ENCODE measurements at regions not wholly inside any gene's neighbourhood (a gene's known extent, or its start where the extent isn't known, plus 50 kb on each side); places are given as distances from the start of the nearest gene placed in this dataset.

DNA sequence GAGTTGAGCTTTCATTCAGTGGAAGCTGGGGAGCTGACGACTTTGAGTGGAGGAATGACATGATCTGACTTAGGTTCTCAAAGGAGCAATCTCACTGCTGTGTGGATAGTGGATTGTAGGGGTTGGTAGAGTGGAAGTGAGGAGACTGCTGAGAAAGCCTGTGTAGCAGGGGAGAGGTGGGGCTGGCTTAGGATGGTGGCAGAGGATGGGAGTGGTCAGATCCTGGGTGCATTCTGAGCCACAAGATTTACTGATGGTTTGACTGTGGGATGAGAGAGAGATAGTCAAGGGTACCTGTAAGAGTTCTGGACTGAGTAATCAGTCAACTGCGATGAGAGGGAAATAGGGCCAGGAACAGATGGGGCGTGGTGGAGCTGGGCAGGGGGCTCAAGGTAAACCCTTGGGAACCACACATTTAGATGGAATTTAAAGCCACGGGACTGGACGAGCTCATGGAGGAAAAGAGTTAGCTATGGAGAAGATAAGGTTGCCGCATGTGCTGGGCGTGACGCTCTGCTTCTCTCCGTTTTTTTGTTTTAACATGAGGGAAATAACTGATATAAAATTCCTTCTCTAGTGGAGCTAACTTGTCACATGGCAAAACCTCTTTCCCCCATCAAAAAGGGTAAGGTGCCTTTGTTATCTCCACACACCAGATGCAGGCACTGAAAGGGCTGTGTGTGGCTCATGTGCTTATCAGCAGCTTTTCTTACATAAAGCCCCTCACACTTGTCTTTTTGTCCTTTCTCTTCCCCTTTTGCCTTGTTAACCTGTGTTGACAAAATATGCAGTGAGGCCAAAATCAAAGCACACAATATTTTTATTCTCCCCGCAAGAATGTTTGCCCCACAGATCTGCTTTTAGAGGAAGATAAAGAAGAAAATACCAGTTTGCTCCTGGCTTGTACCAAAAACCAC lies 379.8 kb downstream of the TSN start:
- DNase-seq, result no peak

- DNase-seq, result no peak
These were observed 380.6 kb downstream of the TSN start for GRCh38 chr2:122136056-122136455.

- DNase-seq, result no peak
These were observed 383.1 kb downstream of the TSN start for GRCh38 chr2:122138561-122138960.

DNA sequence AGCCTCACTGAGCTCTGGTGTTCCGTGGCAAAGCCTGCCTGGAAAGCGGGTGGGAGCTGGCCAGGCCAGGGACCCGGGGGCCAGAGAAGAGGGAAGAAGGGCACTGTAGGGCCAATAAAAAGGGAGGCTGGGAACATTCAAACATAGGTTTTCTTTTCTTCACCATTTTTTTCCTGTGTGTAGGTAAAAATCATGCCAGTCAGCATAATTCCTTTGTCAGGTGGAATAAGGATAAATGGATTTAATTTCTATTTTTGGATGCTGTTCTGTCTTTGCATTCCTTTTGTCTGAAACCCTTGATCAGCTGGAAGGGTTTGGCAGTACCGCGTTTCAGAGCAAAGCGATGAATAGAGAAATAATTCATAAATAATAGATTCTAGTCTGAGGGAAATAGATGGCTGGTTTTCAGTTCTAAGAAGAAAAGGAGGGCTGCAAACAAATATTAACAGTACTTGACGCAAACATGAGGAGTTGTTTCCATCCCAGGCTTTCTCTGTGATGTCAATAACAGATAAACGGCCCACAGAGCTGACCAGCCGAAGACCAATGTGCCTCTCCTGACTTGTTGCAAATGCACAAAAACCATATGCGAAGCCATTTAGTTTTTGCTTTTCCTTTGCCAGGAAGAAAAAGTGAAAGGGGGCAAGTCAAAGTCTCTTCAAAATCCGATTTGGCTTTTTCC lies 384.4 kb downstream of the TSN start:
- no peak for DNase-seq

DNA sequence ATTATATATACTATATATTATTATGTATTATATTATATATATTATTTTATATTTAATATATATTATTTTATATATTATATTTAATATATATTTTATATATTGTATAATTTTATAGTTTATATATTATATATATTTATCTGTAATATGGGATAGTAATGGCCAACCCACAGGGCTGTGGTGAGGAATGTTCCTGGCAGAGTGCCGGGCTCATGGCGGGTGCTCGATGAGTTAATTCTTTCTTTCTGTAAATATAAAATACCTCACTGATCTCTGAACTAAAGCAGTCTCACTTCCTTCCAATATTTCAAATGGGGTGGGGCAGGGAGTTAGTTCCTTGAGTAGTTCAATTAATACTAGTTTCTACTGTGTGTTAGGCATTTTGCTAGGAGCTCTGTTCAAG lies 389.4 kb downstream of the TSN start:
- no peak for DNase-seq

DNA sequence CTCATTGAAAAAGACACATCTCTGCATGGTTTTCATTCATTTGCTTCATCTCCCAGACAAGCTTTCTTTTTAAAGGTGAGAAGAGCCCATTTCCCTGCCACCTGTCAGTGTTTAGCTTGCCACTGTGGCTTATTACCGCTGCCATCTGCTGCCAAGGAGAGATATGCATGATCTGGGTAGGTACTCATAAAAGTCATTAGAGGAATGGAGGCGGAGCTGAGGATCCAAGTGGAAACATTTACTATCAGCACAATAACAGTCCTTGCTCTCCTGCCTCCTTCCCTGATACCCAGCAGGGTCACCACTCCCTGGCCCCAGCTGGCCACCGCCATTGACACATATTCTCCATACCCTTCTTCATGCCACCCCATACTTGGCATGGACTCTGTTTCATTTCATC lies 390.4 kb downstream of the TSN start:
- DNase-seq, result no peak

DNA sequence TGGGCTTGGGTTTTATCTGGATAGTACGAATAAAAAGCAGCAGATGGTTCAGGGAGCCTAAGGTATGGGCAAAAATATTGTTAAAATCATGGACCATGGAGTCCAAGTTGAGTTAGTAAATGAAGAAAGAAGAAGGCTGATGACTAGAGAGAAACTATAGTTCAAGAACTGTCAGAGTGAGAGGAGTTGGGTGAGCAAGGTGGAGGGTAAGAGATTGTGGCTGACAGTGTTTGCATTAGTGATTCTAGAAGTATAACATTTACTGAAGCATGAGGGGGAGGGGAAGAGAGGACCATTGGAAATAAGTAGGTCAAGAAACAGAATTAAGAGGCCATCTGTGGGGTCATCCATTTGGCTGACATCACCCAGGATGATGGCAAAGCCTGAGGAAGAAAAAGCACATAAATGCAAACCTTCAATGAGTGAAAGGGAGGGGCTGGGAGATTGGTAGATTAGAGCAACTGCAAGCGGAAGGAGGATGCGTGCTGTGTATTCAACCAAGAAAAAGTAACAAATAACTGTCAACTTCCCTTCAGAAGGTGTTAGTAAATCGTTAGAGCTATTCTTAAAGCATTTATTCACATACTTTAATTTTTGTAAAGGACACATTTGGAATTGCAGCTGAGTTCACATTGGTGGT lies 392.8 kb downstream of the TSN start:
- no peak for DNase-seq

GRCh38 chr2:122150524-122151280 lies 395.3 kb downstream of the TSN start:
- DNase-seq, result peak; percentile 13

DNA sequence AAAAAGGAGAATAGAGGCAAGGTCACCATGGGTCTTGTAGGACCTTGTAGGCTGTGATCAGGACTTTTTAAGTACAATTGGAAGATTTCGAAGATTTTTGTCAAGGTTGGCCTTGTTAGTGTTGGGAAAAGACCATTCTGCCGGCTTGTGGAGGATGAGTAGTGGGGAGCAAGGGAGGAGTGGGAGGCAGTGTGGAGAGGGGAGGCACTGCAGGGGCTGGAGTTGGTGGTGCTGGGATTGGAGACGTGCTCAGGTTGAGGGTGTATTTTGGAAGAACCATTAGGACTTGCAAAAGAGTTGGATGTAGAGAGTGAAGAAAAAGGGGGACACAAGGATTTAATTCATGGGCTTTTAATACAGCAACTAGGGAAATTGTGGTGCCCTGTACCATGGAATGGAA lies 397.1 kb downstream of the TSN start:
- peak; percentile 11 for DNase-seq

DNA sequence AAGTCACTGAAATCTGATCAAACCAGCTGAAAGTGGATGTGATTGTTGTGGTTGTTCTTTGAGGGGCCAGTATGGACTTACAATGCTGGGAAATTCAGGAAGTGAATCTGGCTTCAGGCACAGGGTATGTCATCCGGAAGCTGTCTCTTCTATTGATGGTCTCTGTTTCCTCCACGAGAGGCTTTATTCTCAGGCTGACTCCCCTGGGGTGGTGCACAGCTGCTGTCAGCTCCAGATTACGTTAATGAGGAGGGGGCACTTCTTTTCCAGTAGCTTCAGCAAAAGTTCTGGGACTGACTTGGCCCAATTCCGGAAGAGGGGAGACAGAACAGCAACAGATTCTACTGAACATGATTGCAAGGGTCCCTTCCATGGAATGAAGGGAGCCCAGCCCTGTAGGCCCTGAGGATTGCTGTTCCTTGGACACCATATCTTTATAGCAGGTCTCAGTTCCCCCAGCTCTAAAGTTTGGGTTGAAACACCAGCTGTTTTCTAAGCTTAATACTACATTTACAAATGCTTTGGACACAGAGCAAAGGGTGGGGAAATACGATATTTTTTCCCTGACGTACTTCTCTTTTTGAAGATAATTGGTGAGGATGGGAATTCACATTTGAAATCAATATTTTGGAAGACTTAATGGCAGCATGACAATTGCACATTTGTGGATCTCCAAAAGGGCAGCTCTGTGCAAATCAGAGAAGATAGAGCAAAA lies 400.9 kb downstream of the TSN start:
- no peak for DNase-seq

DNA sequence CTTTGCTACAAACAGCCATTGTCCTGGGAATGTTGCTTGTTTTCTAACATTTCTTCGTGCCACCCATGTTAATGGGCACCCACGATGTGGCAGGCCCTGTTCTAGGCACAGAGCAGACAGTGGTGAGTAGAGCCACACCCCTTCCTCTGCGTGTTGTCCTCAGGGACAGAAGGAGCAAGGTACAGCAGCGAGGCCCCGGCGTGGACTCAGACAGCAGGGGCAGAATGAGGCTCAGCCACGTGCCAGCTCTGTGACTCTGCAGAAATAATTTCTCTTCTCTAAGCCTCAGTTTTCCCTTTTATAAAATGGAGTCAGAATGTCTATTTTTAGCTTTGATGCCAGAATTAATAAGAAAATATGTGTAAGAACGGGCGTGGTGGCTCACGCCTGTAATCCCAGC lies 401.7 kb downstream of the TSN start:
- no peak for DNase-seq

- DNase-seq, result no peak
These were observed 408.2 kb downstream of the TSN start for GRCh38 chr2:122163617-122164016.

DNA sequence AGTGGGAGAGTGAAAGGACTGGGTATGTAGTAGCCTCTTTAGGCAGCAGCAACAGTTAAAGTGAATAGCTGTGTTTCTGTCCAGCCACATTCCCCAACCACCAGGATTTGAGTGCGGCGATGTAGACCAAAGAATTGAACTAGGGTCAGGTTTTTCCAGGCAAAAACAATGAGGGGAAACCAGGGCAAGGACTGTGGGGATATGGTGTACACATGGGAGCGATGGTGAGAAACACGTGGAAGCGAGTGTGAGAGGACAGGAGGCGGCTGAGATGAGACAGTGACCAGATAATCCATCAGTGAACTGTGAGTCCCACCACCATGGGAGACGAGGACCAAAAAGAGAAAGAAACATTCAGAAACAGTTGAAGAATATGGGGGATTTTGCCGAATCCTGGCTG lies 409.5 kb downstream of the TSN start:
- no peak for DNase-seq

- no peak for DNase-seq
These were observed 411.4 kb downstream of the TSN start for GRCh38 chr2:122166820-122167219.

DNA sequence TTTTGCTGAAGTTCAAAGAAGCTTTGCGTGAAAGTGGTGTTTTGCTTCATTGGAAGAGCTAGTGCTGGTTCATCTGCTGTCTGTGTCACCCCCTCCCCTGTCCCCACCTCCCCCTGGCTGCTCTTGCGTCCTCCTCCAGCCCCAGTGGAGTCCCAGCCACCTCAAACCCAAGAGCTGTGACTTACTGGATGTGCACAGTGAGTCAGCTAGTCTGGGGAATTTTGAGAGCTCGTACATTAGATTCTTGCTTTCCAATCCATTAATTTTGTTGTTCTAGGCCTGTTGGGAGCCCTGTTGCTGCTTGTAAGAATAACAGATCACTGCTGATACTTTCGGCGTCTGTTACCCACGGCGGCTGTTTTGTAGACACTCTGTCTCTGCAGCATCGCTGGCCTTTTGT lies 412.1 kb downstream of the TSN start:
- no peak for DNase-seq

DNA sequence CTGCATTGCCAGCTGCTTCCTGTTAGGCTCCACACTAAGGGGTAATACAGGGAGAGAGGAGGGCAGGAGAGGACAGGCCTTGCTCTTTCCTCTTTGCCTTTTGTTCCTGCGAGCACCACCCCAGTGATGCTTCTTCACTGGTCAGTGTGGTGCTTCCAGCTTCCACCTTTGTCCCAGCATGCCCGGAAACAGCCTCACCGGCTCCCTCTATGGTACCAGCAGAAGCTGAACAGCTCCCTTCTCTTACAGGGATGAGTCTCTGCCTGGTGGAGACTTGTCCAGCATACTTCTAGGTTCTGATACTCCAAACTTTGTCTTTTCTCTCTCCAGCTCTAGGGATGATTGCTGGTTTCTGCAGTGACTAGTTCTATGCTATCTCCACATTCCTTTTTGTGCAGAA lies 413.3 kb downstream of the TSN start:
- peak; percentile 65 for DNase-seq

- no peak for DNase-seq
These were observed 417.4 kb downstream of the TSN start for GRCh38 chr2:122172812-122173211.

DNA sequence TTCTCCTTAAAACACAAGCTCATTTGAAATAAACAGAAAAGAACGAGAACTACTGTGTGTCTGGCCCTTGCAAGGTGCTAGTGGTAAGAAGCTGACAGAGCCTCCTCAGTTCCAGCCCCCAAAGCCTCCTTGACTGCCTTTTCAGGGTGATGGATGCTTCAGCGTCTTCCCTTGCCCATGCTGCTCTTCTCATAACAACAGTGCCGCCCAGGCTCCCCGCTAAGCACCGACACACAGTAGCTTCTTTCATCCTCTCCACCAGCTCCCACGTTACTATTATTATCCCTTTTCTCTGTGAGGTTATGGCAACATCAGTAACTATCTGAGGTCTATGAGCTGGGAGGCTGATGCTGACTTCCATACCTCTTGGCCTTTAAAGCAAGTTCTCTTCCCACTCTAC lies 418.6 kb downstream of the TSN start:
- DNase-seq, result no peak

DNA sequence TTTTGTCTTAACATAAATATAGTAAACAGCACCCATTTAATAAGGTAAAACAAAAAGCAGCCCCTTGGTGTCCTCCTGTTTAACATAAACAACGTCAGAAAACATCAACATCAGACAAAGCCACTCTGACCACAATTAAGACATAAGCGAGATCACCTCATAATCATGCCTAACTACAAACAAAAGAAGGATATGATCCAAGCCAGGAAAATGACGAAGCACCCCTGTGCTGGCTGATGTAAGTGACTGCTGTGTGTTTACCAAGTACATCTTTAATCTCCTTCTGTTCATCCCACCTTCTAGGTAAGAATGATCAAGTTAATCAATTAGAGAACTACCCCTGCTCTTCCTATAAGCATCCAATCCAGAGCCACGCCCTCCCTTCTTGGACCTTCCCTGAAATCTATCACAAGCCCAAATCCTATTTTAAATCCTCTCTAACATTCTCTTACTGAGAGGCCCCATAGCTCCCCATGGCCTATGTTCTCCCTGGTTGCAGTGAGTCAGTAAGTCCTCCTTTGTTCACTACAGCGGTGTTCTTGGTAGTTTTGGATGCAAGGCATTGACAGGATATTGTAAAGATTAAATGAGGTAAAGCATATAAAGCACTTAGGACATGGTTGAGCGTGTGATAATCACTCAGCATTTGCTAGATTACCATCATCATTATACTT lies 424.2 kb downstream of the TSN start:
- DNase-seq, result no peak

GRCh38 chr2:122180972-122181371 lies 425.5 kb downstream of the TSN start:
- DNase-seq, result no peak

- DNase-seq, result no peak
These were observed 427.3 kb downstream of the TSN start for GRCh38 chr2:122182616-122183355.

All from islet precursor cell (in vitro differentiated cells).